GM12874 (cell line): ENCODE measurements at regions not wholly inside any gene's neighbourhood (a gene's known extent, or its start where the extent isn't known, plus 50 kb on each side); places are given as distances from the start of the nearest gene placed in this dataset.

Experiments used
- TF ChIP-seq, protein P1 (sequence below): IDR thresholded peaks from 2 replicates; pipeline ENCODE4 v1.5.1; 2011; ENCODE audit warnings: low read depth, mild to moderate bottlenecking, control low read depth, low read length, moderate library complexity; ENCODE audit not compliant: insufficient read depth

DNA sequence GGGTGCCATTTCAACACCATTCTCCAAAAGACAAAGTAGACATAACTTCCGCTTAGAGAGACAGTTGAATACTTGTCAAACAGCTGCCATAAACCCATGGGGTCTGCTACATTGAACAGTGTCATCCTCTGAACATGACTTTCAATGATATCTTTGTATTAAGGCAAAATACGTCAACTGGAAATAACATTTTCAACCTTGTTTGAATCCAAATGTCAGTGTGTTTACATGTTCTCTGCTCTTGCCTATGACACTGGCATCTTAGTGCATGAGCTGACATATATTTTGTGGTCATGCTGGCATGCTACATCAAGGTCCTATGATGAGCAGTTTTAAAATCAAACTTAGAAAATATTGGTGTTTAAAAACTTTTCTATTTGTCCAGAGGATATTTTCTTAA is 1548.1 kb upstream of the LRRTM1 start:
- TF ChIP-seq, protein P1, sequence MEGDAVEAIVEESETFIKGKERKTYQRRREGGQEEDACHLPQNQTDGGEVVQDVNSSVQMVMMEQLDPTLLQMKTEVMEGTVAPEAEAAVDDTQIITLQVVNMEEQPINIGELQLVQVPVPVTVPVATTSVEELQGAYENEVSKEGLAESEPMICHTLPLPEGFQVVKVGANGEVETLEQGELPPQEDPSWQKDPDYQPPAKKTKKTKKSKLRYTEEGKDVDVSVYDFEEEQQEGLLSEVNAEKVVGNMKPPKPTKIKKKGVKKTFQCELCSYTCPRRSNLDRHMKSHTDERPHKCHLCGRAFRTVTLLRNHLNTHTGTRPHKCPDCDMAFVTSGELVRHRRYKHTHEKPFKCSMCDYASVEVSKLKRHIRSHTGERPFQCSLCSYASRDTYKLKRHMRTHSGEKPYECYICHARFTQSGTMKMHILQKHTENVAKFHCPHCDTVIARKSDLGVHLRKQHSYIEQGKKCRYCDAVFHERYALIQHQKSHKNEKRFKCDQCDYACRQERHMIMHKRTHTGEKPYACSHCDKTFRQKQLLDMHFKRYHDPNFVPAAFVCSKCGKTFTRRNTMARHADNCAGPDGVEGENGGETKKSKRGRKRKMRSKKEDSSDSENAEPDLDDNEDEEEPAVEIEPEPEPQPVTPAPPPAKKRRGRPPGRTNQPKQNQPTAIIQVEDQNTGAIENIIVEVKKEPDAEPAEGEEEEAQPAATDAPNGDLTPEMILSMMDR = no peak

DNA sequence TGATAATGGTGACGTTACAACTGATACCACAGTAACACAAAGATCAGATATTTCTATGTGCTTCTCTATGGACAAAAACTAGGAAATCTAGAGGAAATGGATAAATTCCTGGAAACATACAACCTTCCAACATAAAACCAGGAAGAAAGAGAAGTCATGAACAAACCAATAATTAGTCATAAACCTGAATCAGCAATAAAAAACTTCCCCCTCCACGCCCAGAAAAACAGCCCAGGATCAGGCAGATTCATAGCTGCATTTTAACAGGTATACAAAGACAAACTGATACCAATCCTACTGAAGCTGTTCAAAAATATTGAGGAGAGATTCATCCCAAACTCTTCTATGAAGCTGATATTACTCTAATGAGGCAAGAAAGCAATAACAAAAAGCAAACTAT is 1535.2 kb upstream of the LRRTM1 start:
- TF ChIP-seq, protein P1 = no peak

DNA sequence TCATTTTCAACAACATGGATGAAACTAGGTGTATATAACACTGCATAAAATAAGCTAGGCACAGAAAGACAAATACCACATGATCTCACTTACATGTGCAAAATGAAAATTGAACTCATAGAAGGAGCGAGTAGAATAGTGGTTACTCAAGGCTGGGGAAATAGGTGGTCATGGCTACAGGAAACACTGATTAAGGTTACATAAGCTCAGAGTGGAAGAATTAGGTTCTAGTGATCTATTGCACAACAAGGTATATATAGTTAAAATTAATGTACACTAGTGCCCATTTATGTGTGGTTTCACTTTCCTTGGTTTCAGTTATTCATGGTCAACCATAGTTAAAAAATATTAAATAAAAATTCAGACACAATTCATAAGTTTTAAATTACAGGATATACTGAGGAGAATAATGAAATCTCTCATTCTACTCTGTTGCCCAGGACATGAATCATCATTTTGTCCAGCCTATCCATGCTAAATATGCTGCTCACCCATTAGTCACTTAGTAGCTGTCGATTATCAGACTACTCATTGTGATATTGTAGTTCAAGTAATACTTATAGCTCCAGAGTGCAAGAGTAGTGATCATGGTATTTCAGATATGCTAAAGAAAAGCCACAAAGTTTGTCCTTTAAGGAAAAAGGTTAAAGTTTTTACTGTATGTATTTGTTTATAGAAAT is 1530.9 kb upstream of the LRRTM1 start:
- TF ChIP-seq, protein P1 = no peak

DNA sequence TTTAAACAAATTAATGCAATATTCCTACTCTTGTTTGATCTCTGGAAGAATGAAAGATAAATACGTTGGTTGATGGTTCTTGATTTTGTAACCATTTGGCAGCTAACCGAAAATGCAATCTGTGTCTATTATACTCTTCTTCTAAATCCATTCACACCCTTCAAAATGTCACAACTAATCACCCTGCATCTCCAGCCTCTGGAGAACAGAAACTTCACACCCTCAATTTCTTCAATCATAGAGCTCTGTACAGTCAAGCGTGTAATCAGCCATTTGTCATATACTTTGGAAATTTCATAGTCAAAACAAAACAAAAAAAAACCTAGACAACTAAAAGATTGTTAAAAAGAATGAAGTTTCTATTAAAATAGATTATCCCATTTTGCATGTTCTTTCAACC is 1482.3 kb upstream of the LRRTM1 start:
- TF ChIP-seq, protein P1 = no peak

- TF ChIP-seq, protein P1 = no peak
These were observed 1462.8 kb upstream of the LRRTM1 start for GRCh38 chr2:81767187-81767912.

GRCh38 chr2:81747481-81748070 is 1443.0 kb upstream of the LRRTM1 start:
- TF ChIP-seq, protein P1 = no peak

DNA sequence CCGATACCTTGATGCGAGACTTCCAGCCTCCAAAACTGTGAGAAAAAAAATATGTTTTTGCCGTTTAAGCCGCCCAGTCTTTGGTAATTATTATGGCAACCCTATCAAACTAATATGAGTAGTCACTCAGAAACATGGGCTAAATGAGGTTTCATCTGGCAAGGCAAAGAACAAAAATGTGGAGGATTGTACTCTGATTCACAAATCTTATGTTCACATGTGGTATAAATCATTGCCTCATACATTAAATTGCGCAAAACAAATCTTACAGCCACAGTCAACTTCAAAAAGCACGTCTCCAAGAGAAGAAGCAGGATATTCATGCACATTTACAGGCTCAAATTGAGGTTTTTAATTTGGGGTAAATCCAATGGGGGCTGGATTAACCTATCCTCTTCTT is 1435.4 kb upstream of the LRRTM1 start:
- TF ChIP-seq, protein P1 = no peak
